ENCODE measurements at regions not wholly inside any gene's neighbourhood (a gene's known extent, or its start where the extent isn't known, plus 50 kb on each side); places are given as distances from the start of the nearest gene placed in this dataset.

GRCh38 chr2:8033546-8034096 lies 648.2 kb upstream of the ID2 start:
- TF ChIP-seq, protein P1, sequence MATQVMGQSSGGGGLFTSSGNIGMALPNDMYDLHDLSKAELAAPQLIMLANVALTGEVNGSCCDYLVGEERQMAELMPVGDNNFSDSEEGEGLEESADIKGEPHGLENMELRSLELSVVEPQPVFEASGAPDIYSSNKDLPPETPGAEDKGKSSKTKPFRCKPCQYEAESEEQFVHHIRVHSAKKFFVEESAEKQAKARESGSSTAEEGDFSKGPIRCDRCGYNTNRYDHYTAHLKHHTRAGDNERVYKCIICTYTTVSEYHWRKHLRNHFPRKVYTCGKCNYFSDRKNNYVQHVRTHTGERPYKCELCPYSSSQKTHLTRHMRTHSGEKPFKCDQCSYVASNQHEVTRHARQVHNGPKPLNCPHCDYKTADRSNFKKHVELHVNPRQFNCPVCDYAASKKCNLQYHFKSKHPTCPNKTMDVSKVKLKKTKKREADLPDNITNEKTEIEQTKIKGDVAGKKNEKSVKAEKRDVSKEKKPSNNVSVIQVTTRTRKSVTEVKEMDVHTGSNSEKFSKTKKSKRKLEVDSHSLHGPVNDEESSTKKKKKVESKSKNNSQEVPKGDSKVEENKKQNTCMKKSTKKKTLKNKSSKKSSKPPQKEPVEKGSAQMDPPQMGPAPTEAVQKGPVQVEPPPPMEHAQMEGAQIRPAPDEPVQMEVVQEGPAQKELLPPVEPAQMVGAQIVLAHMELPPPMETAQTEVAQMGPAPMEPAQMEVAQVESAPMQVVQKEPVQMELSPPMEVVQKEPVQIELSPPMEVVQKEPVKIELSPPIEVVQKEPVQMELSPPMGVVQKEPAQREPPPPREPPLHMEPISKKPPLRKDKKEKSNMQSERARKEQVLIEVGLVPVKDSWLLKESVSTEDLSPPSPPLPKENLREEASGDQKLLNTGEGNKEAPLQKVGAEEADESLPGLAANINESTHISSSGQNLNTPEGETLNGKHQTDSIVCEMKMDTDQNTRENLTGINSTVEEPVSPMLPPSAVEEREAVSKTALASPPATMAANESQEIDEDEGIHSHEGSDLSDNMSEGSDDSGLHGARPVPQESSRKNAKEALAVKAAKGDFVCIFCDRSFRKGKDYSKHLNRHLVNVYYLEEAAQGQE (IDR thresholded peaks at IDR 0.05; ENCODE audit: low read depth), result no peak
- no peak for TF ChIP-seq EP300 (IDR thresholded peaks at IDR 0.05; ENCODE audit: borderline replicate concordance)
- no peak for TF ChIP-seq YY1 (IDR thresholded peaks at IDR 0.05; ENCODE audit: low read depth)
- no peak for TF ChIP-seq TCF12 (IDR thresholded peaks at IDR 0.05; ENCODE audit: low read depth)
- TF ChIP-seq, protein P2, sequence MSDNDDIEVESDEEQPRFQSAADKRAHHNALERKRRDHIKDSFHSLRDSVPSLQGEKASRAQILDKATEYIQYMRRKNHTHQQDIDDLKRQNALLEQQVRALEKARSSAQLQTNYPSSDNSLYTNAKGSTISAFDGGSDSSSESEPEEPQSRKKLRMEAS (IDR thresholded peaks at IDR 0.05), result no peak
- TF ChIP-seq, protein P3, sequence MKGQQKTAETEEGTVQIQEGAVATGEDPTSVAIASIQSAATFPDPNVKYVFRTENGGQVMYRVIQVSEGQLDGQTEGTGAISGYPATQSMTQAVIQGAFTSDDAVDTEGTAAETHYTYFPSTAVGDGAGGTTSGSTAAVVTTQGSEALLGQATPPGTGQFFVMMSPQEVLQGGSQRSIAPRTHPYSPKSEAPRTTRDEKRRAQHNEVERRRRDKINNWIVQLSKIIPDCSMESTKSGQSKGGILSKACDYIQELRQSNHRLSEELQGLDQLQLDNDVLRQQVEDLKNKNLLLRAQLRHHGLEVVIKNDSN (IDR thresholded peaks at IDR 0.05), result no peak
- TF ChIP-seq CREB1 (IDR thresholded peaks at IDR 0.05; ENCODE audit: low read depth), result no peak
- TF ChIP-seq TAF1 (IDR thresholded peaks at IDR 0.05; ENCODE audit: low read depth), result no peak
- TF ChIP-seq RAD21 (IDR thresholded peaks at IDR 0.05; ENCODE audit: low read depth), result no peak
